ENCODE measurements at regions not wholly inside any gene's neighbourhood (a gene's known extent, or its start where the extent isn't known, plus 50 kb on each side); places are given as distances from the start of the nearest gene placed in this dataset.
A peak's percentile ranks its signal among the peaks of the same experiment; 100 is the strongest.

- H3K9me2 ChIP-seq (replicated peaks; ENCODE audit: low read length), result no peaks in the 10 kb centered on the region
- CTCF ChIA-PET, result interaction anchor here (1.6 kb wide), 1 partner anchor 1212 kb away, joined by 19 read pairs; no protein-coding TSS in a partner anchor
Measured at GRCh38 chr9:84397822-84398221, 57.3 kb upstream of the SLC28A3 start.

GRCh38 chr9:84402517-84402916 lies 62.0 kb upstream of the SLC28A3 start:
- no peak overlapping the region for H3K9ac ChIP-seq (ENCODE audit: low read length)
- H4K20me1 ChIP-seq (ENCODE audit: low read length), result no peaks in the 10 kb centered on the region
- H3F3A ChIP-seq (ENCODE audit: low read length, unreplicated experiment), result no peaks in the 10 kb centered on the region
- ChIA-PET POLR2A (ENCODE audit: unreplicated experiment) (no interaction called here), CTCF (interaction anchor here (0.6 kb wide), 1 partner anchor 11 kb away, joined by 3 read pairs; no protein-coding TSS in a partner anchor)
- no peaks in the 10 kb centered on the region for H3K36me3 ChIP-seq (ENCODE audit: low read depth, low read length)
- H3K79me2 ChIP-seq (ENCODE audit: low read length), result no peaks in the 10 kb centered on the region
- no TSS peak for BruUV-seq (replicated peaks)
- H3K4me2 ChIP-seq (ENCODE audit: low read length), result no peak overlapping the region
- H3K27ac ChIP-seq (ENCODE audit: low read length), result no peak overlapping the region
- peaks cover 3% of the 10 kb centered on the region; the same call in 1 of the 2 replicates for H3K4me1 ChIP-seq (ENCODE audit: insufficient read depth, low read length)
- DNase-seq, result no peak
- no peaks in the 10 kb centered on the region for H3K9me3 ChIP-seq (ENCODE audit: low read length)
- no peaks in the 10 kb centered on the region for H3K9me2 ChIP-seq (replicated peaks; ENCODE audit: low read length)
- no peak for TF ChIP-seq EZH2 (IDR thresholded peaks at IDR 0.05; ENCODE audit: low read length, unreplicated experiment)
- TF ChIP-seq, protein P1, sequence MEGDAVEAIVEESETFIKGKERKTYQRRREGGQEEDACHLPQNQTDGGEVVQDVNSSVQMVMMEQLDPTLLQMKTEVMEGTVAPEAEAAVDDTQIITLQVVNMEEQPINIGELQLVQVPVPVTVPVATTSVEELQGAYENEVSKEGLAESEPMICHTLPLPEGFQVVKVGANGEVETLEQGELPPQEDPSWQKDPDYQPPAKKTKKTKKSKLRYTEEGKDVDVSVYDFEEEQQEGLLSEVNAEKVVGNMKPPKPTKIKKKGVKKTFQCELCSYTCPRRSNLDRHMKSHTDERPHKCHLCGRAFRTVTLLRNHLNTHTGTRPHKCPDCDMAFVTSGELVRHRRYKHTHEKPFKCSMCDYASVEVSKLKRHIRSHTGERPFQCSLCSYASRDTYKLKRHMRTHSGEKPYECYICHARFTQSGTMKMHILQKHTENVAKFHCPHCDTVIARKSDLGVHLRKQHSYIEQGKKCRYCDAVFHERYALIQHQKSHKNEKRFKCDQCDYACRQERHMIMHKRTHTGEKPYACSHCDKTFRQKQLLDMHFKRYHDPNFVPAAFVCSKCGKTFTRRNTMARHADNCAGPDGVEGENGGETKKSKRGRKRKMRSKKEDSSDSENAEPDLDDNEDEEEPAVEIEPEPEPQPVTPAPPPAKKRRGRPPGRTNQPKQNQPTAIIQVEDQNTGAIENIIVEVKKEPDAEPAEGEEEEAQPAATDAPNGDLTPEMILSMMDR (conservative IDR thresholded peaks at IDR 0.05; ENCODE audit: low read depth, low read length), result no peak
- TF ChIP-seq EZH2phosphoT487 (IDR thresholded peaks at IDR 0.05; ENCODE audit: borderline replicate concordance, low read length), result no peak
- no peak for ATAC-seq
- H3K4me3 ChIP-seq (ENCODE audit: low read length), result no peak overlapping the region
- H2AFZ ChIP-seq (ENCODE audit: low read length), result no peak overlapping the region
- H3K27me3 ChIP-seq (ENCODE audit: low read length), result no peaks in the 10 kb centered on the region
- intact Hi-C loops (cut with micrococcal nuclease), result no loop called here

More at GRCh38 chr9:84397822-84398221, 57.3 kb upstream of the SLC28A3 start:
- BruUV-seq (replicated peaks), result no TSS peak
- Histone ChIP-seq H2AFZ (ENCODE audit: low read length) (no peak overlapping the region), H3K4me3 (ENCODE audit: low read length) (no peak overlapping the region), H3K27me3 (ENCODE audit: low read length) (no peaks in the 10 kb centered on the region), H3K27ac (ENCODE audit: low read length) (no peak overlapping the region), H3K36me3 (ENCODE audit: low read depth, low read length) (no peaks in the 10 kb centered on the region), H3F3A (ENCODE audit: low read length, unreplicated experiment) (no peaks in the 10 kb centered on the region), H3K9me3 (ENCODE audit: low read length) (no peaks in the 10 kb centered on the region), H4K20me1 (ENCODE audit: low read length) (no peaks in the 10 kb centered on the region), H3K4me2 (ENCODE audit: low read length) (no peak overlapping the region), H3K79me2 (ENCODE audit: low read length) (no peaks in the 10 kb centered on the region), H3K4me1 (ENCODE audit: insufficient read depth, low read length) (peaks cover 7% of the 10 kb centered on the region; the same call in 1 of the 2 replicates), H3K9ac (ENCODE audit: low read length) (no peak overlapping the region)
- ATAC-seq, result no peak
- TF ChIP-seq EZH2phosphoT487 (IDR thresholded peaks at IDR 0.05; ENCODE audit: borderline replicate concordance, low read length), result no peak
- POLR2A ChIA-PET (ENCODE audit: unreplicated experiment), result no interaction called here
- intact Hi-C loops (cut with micrococcal nuclease), result loop anchor here (1.0 to 10.0 kb wide), 3 partner anchors 1212 to 1387 kb away; no protein-coding TSS in a partner anchor
- DNase-seq, result peak; percentile 52

- TF ChIP-seq, protein P1 (conservative IDR thresholded peaks at IDR 0.05; ENCODE audit: low read depth, low read length), result no peak
- no peak for TF ChIP-seq EZH2 (IDR thresholded peaks at IDR 0.05; ENCODE audit: low read length, unreplicated experiment)
- TF ChIP-seq EZH2phosphoT487 (IDR thresholded peaks at IDR 0.05; ENCODE audit: borderline replicate concordance, low read length), result no peak
- ChIA-PET POLR2A (ENCODE audit: unreplicated experiment) (interaction anchor here (0.7 kb wide), 1 partner anchor 762 kb away, joined by 15 read pairs; no protein-coding TSS in a partner anchor), CTCF (no interaction called here)
Measured at GRCh38 chr9:84403288-84403687, 62.7 kb upstream of the SLC28A3 start.

More at GRCh38 chr9:84403288-84403687, 62.7 kb upstream of the SLC28A3 start:
- ATAC-seq (no peak), DNase-seq (no peak)
- H3F3A ChIP-seq (ENCODE audit: low read length, unreplicated experiment), result no peaks in the 10 kb centered on the region
- no TSS peak for BruUV-seq (replicated peaks)
- no peak overlapping the region for H3K9ac ChIP-seq (ENCODE audit: low read length)
- H3K9me2 ChIP-seq (replicated peaks; ENCODE audit: low read length), result no peaks in the 10 kb centered on the region
- H3K9me3 ChIP-seq (ENCODE audit: low read length), result no peaks in the 10 kb centered on the region
- H3K4me3 ChIP-seq (ENCODE audit: low read length), result no peak overlapping the region
- H3K27ac ChIP-seq (ENCODE audit: low read length), result no peak overlapping the region
- H2AFZ ChIP-seq (ENCODE audit: low read length), result no peak overlapping the region
- H3K4me2 ChIP-seq (ENCODE audit: low read length), result no peak overlapping the region
- no peaks in the 10 kb centered on the region for H3K27me3 ChIP-seq (ENCODE audit: low read length)
- no peaks in the 10 kb centered on the region for H3K36me3 ChIP-seq (ENCODE audit: low read depth, low read length)
- no peaks in the 10 kb centered on the region for H4K20me1 ChIP-seq (ENCODE audit: low read length)
- H3K79me2 ChIP-seq (ENCODE audit: low read length), result no peaks in the 10 kb centered on the region
- intact Hi-C loops (cut with micrococcal nuclease), result no loop called here
- H3K4me1 ChIP-seq (ENCODE audit: insufficient read depth, low read length), result no peaks in the 10 kb centered on the region
